ENCODE measurements at regions not wholly inside any gene's neighbourhood (a gene's known extent, or its start where the extent isn't known, plus 50 kb on each side); places are given as distances from the start of the nearest gene placed in this dataset.

DNA sequence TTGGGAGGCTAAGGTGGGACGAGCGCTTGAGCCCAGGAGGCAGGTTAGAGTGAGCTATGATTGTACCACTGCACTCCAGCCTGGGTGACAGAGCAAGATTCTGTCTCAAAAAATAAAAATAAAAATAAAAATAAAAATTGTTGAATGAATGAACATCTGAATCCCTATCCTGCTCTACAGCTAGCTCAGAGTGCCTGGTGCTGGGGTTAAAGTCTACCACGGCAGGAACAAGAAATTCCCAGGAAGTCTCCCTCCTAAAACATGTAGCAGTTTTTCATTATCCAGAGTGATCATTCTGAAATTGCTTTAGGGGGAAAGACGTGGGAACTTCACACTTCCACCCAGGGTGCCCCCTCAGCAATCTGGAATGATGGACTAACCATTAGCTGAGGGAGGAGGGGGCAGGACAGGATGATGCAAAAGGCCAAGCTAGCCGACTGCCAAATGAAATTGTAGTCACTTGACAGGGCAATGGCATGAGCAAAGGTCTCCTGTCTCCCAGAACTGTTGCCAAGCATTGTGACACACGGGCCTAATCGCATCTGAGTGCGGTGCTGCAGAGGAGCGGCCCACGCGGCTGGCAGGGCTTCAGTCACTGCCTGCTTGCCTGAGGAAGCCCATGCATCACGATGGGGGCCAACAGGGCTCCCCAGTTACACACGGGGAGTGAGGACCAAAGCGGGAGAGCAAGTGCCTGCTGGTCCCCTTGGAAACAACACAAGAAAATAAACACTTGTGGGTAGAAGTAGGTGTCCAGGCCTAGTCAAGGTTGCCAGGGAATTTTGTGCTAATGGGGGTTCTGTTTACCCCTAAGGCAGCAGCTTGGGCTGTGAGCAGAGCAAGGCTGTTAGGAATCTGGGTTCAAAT is 85.7 kb downstream of the NENF start:
- TF ChIP-seq CTCF (IDR thresholded peaks at IDR 0.05 in 4 of 5, conservative IDR thresholded peaks at IDR 0.05 in 1 of 5): no peak
- TF ChIP-seq POLR2A (IDR thresholded peaks at IDR 0.05): no peak
